H9 (cell line): ENCODE measurements at regions not wholly inside any gene's neighbourhood (a gene's known extent, or its start where the extent isn't known, plus 50 kb on each side); places are given as distances from the start of the nearest gene placed in this dataset.

Source experiments
- DNase-seq: peaks from one replicate; pipeline ENCODE4 v3.0.0-alpha.2; 2017
- H2AFZ ChIP-seq: one replicate; pipeline ENCODE4 v1.6.1; 2013; ENCODE audit warnings: mild to moderate bottlenecking, low read length, control low read depth, moderate library complexity
- H2AK5ac ChIP-seq: 2 replicates; pipeline ENCODE4 v1.6.1; 2013; ENCODE audit warnings: low read length, control low read depth, mixed read lengths; ENCODE audit not compliant: insufficient read length
- H2BK120ac ChIP-seq: one replicate; pipeline ENCODE4 v1.6.1; 2013; ENCODE audit warnings: low read depth, mild to moderate bottlenecking, low read length, control low read depth, inconsistent platforms; ENCODE audit not compliant: poor library complexity, severe bottlenecking
- H2BK12ac ChIP-seq: 2 replicates; pipeline ENCODE4 v1.6.1; 2013; ENCODE audit warnings: low read length, control low read depth, mixed read lengths, low read depth; ENCODE audit not compliant: insufficient read length
- H2BK15ac ChIP-seq: 2 replicates; pipeline ENCODE4 v1.6.1; 2013; ENCODE audit warnings: low read depth, low read length, control low read depth
- H2BK20ac ChIP-seq: one replicate; pipeline ENCODE4 v1.6.1; 2013; ENCODE audit warnings: low read depth, mild to moderate bottlenecking, low read length, control low read depth, inconsistent platforms; ENCODE audit not compliant: poor library complexity, severe bottlenecking
- H2BK5ac ChIP-seq: 2 replicates; pipeline ENCODE4 v1.6.1; 2013; ENCODE audit warnings: low read length, control low read depth, mixed read lengths; ENCODE audit not compliant: insufficient read length
- H3K14ac ChIP-seq: 2 replicates; pipeline ENCODE4 v1.6.1; 2013; ENCODE audit warnings: low read length, control low read depth; ENCODE audit not compliant: insufficient read depth
- H3K18ac ChIP-seq: 2 replicates; pipeline ENCODE4 v1.6.1; 2013; ENCODE audit warnings: low read depth, mild to moderate bottlenecking, mixed read lengths, low read length, control low read depth; ENCODE audit not compliant: insufficient read length
- H3K23ac ChIP-seq: 2 replicates; pipeline ENCODE4 v1.6.1; 2013; ENCODE audit warnings: low read length, control low read depth, mixed read lengths, low read depth; ENCODE audit not compliant: insufficient read length
- H3K23me2 ChIP-seq: 2 replicates; pipeline ENCODE4 v1.6.1; 2013; ENCODE audit warnings: low read depth, mild to moderate bottlenecking, mixed read lengths, low read length, control low read depth; ENCODE audit not compliant: insufficient read length, poor library complexity, severe bottlenecking
- H3K27ac ChIP-seq: 2 replicates; pipeline ENCODE4 v1.5.1; 2013; ENCODE audit warnings: low read length, control low read depth, mixed read lengths, low read depth; ENCODE audit not compliant: insufficient read length
- H3K27me3 ChIP-seq: 2 replicates; pipeline ENCODE4 v1.6.1; 2013; ENCODE audit warnings: low read length, control low read depth, inconsistent platforms; ENCODE audit not compliant: insufficient read depth
- H3K4ac ChIP-seq: 2 replicates; pipeline ENCODE4 v1.6.1; 2013; ENCODE audit warnings: low read depth, mild to moderate bottlenecking, control low read depth, inconsistent platforms, low read length, moderate library complexity
- H3K4me1 ChIP-seq: 2 replicates; pipeline ENCODE4 v1.6.1; 2013; ENCODE audit warnings: low read length, control low read depth, inconsistent platforms; ENCODE audit not compliant: insufficient read depth
- H3K4me2 ChIP-seq: 2 replicates; pipeline ENCODE4 v1.6.1; 2013; ENCODE audit warnings: low read length, control low read depth, mixed read lengths; ENCODE audit not compliant: insufficient read length, insufficient read depth
- H3K56ac ChIP-seq: 2 replicates; pipeline ENCODE4 v1.6.1; 2013; ENCODE audit warnings: low read depth, mild to moderate bottlenecking, mixed read lengths, low read length, control low read depth; ENCODE audit not compliant: insufficient read length
- H3K79me1 ChIP-seq: 2 replicates; pipeline ENCODE4 v1.6.1; 2013; ENCODE audit warnings: low read depth, mild to moderate bottlenecking, moderate library complexity, low read length, control low read depth, inconsistent platforms; ENCODE audit not compliant: insufficient read depth, poor library complexity, severe bottlenecking
- H3K79me2 ChIP-seq: 2 replicates; pipeline ENCODE4 v1.6.1; 2013; ENCODE audit warnings: low read length, control low read depth, inconsistent platforms; ENCODE audit not compliant: insufficient read depth
- H3K9ac ChIP-seq: 2 replicates; pipeline ENCODE4 v1.6.1; 2013; ENCODE audit warnings: low read length, control low read depth, mixed read lengths; ENCODE audit not compliant: insufficient read length; ENCODE audit errors: extremely low read depth
- H3K9me3 ChIP-seq: one replicate; pipeline ENCODE4 v1.6.1; 2013; ENCODE audit warnings: low read depth, low read length, inconsistent platforms; ENCODE audit not compliant: control insufficient read depth
- H3T11ph ChIP-seq: one replicate; pipeline ENCODE4 v1.6.1; 2013; ENCODE audit warnings: mild to moderate bottlenecking, low read length, control low read depth, inconsistent platforms
- H4K20me1 ChIP-seq: one replicate; pipeline ENCODE4 v1.6.1; 2013; ENCODE audit not compliant: control insufficient read depth, insufficient read length, insufficient read depth
- H4K5ac ChIP-seq: 2 replicates; pipeline ENCODE4 v1.6.1; 2013; ENCODE audit warnings: low read depth, mild to moderate bottlenecking, mixed read lengths, low read length, control low read depth; ENCODE audit not compliant: insufficient read length
- H4K8ac ChIP-seq: replicated peaks from 2 replicates; pipeline ENCODE4 v1.6.1; 2013; ENCODE audit warnings: low read length, control low read depth, mixed read lengths, low read depth; ENCODE audit not compliant: insufficient read length
- H4K91ac ChIP-seq: 2 replicates; pipeline ENCODE4 v1.6.1; 2013; ENCODE audit warnings: low read depth, mild to moderate bottlenecking, moderate library complexity, mixed read lengths, low read length, control low read depth; ENCODE audit not compliant: insufficient read length
- H3K27ac Mint-ChIP-seq, 3 experiments: 2 replicates in 2 of 3; 3 replicates in 1 of 3; pipeline ENCODE4 v1.8.0; 2020 to 2021; ENCODE audit warnings: mixed read lengths in 3 of 3, mild to moderate bottlenecking in 1 of 3, moderate library complexity in 1 of 3
- H3K27me3 Mint-ChIP-seq: 2 replicates; pipeline ENCODE4 v1.8.0; 2021; ENCODE audit warnings: low read depth, mild to moderate bottlenecking, moderate library complexity, mixed read lengths
- H3K36me3 Mint-ChIP-seq, 3 experiments: 2 replicates in 2 of 3; 3 replicates in 1 of 3; pipeline ENCODE4 v1.8.0; 2020 to 2021; ENCODE audit warnings: low read depth in 3 of 3, mixed read lengths in 3 of 3; ENCODE audit not compliant: insufficient read depth in 1 of 3
- H3K4me1 Mint-ChIP-seq, 2 experiments: 2 replicates each; pipeline ENCODE4 v1.8.0; 2020; ENCODE audit warnings: mixed read lengths in 2 of 2
- H3K4me3 Mint-ChIP-seq, 2 experiments: 2 replicates in 1 of 2; 3 replicates in 1 of 2; pipeline ENCODE4 v1.8.0; 2020 to 2021; ENCODE audit warnings: mild to moderate bottlenecking in 2 of 2, mixed read lengths in 2 of 2, moderate library complexity in 1 of 2
- H3K9me3 Mint-ChIP-seq, 2 experiments: 2 replicates in 1 of 2; 3 replicates in 1 of 2; pipeline ENCODE4 v1.8.0; 2020; ENCODE audit warnings: mild to moderate bottlenecking in 2 of 2, mixed read lengths in 2 of 2, moderate library complexity in 1 of 2
- CTCF ChIP-seq: fragments of 200-600 bp; sonication (generic); conservative IDR thresholded peaks from 3 replicates; pipeline ENCODE4 v1.8.0; 2021; ENCODE audit warnings: antibody characterized with exemption, mild to moderate bottlenecking
- whole genome bisulfite sequencing: extraction: QIAGEN DNeasy Blood & Tissue Kit; methylation state at CpG from one replicate; pipeline ENCODE4 v1.1.7; 2013; ENCODE audit warnings: missing lambda C conversion rate, low lambda C conversion rate, mixed read lengths; ENCODE audit not compliant: insufficient read length; ENCODE audit errors: extremely low coverage; 5-methylcytosine and 5-hydroxymethylcytosine counted together

GRCh38 chr4:140252141-140252741 lies 98.3 kb upstream of the MAML3 start:
- H3K4me2 ChIP-seq, result peak overlapping the region; percentile 35
- peak; percentile 18; the same call in 1 of the 3 replicates for TF ChIP-seq CTCF
- H3K27ac Mint-ChIP-seq, result peak overlapping the region in 1 of 3 experiments; percentile 71; a peak in 2 of 7 replicates
- H2AFZ ChIP-seq, result no peak overlapping the region
- H3K36me3 Mint-ChIP-seq, result no peaks in the 10 kb centered on the region
- no peak overlapping the region for H3K27ac ChIP-seq
- no peaks in the 10 kb centered on the region for H3K79me2 ChIP-seq
- H3K23me2 ChIP-seq, result peaks cover 6% of the 10 kb centered on the region
- H4K5ac ChIP-seq, result no peak overlapping the region
- H2BK12ac ChIP-seq, result no peak overlapping the region
- H2BK15ac ChIP-seq, result no peak overlapping the region
- H3K27me3 ChIP-seq, result no peaks in the 10 kb centered on the region; the same call in 1 of the 2 replicates
- H3K4me3 Mint-ChIP-seq, result peak overlapping the region; percentile 65 to 78
- H2BK5ac ChIP-seq, result no peak overlapping the region
- no peaks in the 10 kb centered on the region for H4K20me1 ChIP-seq
- no peak overlapping the region for H4K8ac ChIP-seq
- no peaks in the 10 kb centered on the region for H3K9me3 Mint-ChIP-seq
- no peak overlapping the region for H2AK5ac ChIP-seq
- no peak overlapping the region for H3K23ac ChIP-seq
- H3K14ac ChIP-seq, result peak overlapping the region; percentile 74; the same call in 1 of the 2 replicates
- H3K18ac ChIP-seq, result peak overlapping the region; percentile 19
- no peaks in the 10 kb centered on the region for H3K79me1 ChIP-seq
- H4K91ac ChIP-seq, result no peak overlapping the region
- peaks cover 10% of the 10 kb centered on the region; the same call in 1 of the 2 replicates for H3K4me1 ChIP-seq
- peaks cover 37% of the 10 kb centered on the region for H3K27me3 Mint-ChIP-seq
- no peak overlapping the region for H3K56ac ChIP-seq
- H3K4ac ChIP-seq, result no peak overlapping the region
- no peak overlapping the region for H3K9ac ChIP-seq
- H3T11ph ChIP-seq, result no peak overlapping the region
- H2BK20ac ChIP-seq, result no peak overlapping the region
- no peak overlapping the region for H2BK120ac ChIP-seq
- WGBS, result no CpG with 5 or more reads among the region's 19 CpGs
- no peaks in the 10 kb centered on the region for H3K9me3 ChIP-seq
- peaks cover 33 to 45% of the 10 kb centered on the region in 2 experiments for H3K4me1 Mint-ChIP-seq
- peak; percentile 64 for DNase-seq
